Right lobe of liver (tissue), 6 donors: ENCODE measurements at regions not wholly inside any gene's neighbourhood (a gene's known extent, or its start where the extent isn't known, plus 50 kb on each side); places are given as distances from the start of the nearest gene placed in this dataset.

ENCODE experiments used
- ATAC-seq, 4 donors: fragments of 200-7000 bp; cut with Tn5 transposase; one replicate each; pipeline ENCODE4 v1.9.1; 2020; ENCODE audit warnings: mild to moderate bottlenecking in 4 of 4, moderate library complexity in 4 of 4
- DNase-seq, 3 donors: peaks; one replicate each; pipeline ENCODE4 v3.0.0-alpha.2; 2020
- H3K27ac ChIP-seq, 3 donors: fragments of 200-600 bp; one replicate each; pipeline ENCODE4 v1.8.0; 2022
- H3K27me3 ChIP-seq, 2 donors: fragments of 200-600 bp; one replicate each; pipeline ENCODE4 v1.8.0; 2022
- H3K36me3 ChIP-seq, 4 donors: fragments of 200-600 bp; sonication (generic) in 1 of 4; one replicate each; pipeline versions ENCODE4 v1.5.1 to v1.8.0; 2017 to 2022; ENCODE audit warnings: control low read depth in 1 of 4
- H3K4me1 ChIP-seq, 4 donors: fragments of 200-600 bp; sonication (generic) in 1 of 4; one replicate each; pipeline versions ENCODE4 v1.5.1 to v1.8.0; 2017 to 2022; ENCODE audit warnings: control low read depth in 1 of 4
- H3K4me3 ChIP-seq, 3 donors: fragments of 200-600 bp; one replicate each; pipeline ENCODE4 v1.8.0; 2022
- H3K9me3 ChIP-seq, 4 donors: fragments of 200-600 bp; sonication (generic) in 1 of 4; one replicate each; pipeline versions ENCODE4 v1.5.1 to v1.8.0; 2017 to 2022; ENCODE audit warnings: control low read depth in 1 of 4
- POLR2A ChIP-seq: fragments of 450-650 bp; IDR thresholded peaks from one replicate; pipeline ENCODE4 v1.6.1; 2017; ENCODE audit warnings: antibody characterized with exemption, mild to moderate bottlenecking
- WGBS: methylation state at CpG from one replicate; pipeline ENCODE4 v1.1.6; 2018; ENCODE audit warnings: low coverage, low lambda C conversion rate; ENCODE audit not compliant: insufficient coverage; ENCODE audit errors: missing lambda C conversion rate; 5-methylcytosine and 5-hydroxymethylcytosine counted together
- intact Hi-C, 2 donors: fragments of 100-400 bp; cut with DNase I; formaldehyde crosslinking; loops; one replicate each; pipeline versions ENCODE4 v1.11.2 to v1.14.1; 2022
- TF ChIP-seq, protein P1 (sequence below), 4 donors: fragments of 200-600 bp in 3 of 4; fragments of 450-650 bp in 1 of 4; IDR thresholded peaks; one replicate each; pipeline versions ENCODE4 v1.5.1 to v1.8.0; 2016 to 2022; ENCODE audit warnings: antibody characterized with exemption in 4 of 4, mild to moderate bottlenecking in 2 of 4
- donor health status: DM: no; HTN: yes; CAD: no.
- donor health status: DM: no; HTN: no; CAD: no.
- donor health status: DM: no; HTN: no; CAD: no.
- donor health status: DM: no; HTN: yes; CAD: no.
- donor health status: DM: no; HTN: yes; CAD: no.

DNA sequence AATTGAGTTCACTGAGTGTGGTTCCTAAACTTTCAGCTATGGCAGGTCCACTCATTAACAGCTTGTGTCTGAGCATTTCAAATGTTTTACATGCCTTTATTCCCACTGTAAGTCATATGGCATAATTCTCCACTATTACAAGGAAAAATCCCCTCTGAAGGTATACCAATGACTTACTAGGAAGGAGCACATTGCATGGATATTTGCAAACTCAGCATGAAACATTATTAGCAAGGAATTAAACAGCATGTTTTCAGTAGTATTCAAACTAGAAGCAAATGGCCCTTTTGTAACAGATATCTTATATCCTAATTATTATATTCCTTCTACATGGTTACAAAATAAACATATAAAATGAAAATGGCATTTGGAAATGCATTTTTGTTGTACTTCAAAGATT, 566.4 kb upstream of the CCNG1 start:
- Histone ChIP-seq H3K4me3 (no peak overlapping the region), H3K27me3 (no peaks in the 10 kb centered on the region), H3K9me3 (no peaks in the 10 kb centered on the region), H3K4me1 (no peaks in the 10 kb centered on the region), H3K36me3 (no peaks in the 10 kb centered on the region), H3K27ac (no peak overlapping the region)
- ATAC-seq = no peak
- TF ChIP-seq, protein P1, sequence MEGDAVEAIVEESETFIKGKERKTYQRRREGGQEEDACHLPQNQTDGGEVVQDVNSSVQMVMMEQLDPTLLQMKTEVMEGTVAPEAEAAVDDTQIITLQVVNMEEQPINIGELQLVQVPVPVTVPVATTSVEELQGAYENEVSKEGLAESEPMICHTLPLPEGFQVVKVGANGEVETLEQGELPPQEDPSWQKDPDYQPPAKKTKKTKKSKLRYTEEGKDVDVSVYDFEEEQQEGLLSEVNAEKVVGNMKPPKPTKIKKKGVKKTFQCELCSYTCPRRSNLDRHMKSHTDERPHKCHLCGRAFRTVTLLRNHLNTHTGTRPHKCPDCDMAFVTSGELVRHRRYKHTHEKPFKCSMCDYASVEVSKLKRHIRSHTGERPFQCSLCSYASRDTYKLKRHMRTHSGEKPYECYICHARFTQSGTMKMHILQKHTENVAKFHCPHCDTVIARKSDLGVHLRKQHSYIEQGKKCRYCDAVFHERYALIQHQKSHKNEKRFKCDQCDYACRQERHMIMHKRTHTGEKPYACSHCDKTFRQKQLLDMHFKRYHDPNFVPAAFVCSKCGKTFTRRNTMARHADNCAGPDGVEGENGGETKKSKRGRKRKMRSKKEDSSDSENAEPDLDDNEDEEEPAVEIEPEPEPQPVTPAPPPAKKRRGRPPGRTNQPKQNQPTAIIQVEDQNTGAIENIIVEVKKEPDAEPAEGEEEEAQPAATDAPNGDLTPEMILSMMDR (IDR thresholded peaks at IDR 0.05) = no peak
- TF ChIP-seq POLR2A = no peak
- intact Hi-C loops = no loop called here
- no peak for DNase-seq

DNA sequence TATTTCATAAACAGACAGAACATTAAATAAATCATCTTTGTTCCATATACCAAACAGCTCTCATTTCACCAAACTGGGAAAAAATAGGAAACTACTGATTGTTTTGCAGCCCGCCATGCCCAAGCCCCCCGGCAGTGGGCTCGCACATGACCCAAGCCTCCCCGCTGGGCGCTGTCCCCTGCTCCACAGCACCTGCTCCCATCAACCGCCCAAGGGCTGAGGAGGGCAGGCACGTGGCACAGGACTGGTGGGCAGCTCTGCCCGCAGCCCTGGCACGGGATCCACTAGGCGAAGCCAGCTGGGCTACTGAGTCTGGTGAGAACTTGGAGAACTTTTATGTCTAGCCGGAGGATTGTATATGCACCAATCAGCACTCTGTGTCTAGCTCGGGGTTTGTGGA, 554.8 kb upstream of the CCNG1 start:
- intact Hi-C loops = no loop called here
- Histone ChIP-seq H3K4me3 (no peak overlapping the region), H3K27me3 (no peaks in the 10 kb centered on the region), H3K36me3 (no peaks in the 10 kb centered on the region), H3K4me1 (no peaks in the 10 kb centered on the region), H3K27ac (no peak overlapping the region), H3K9me3 (no peaks in the 10 kb centered on the region)
- 88% methylated on average over 2 of the region's 12 CpGs for WGBS
- DNase-seq = no peak
- no peak for TF ChIP-seq POLR2A
- TF ChIP-seq, protein P1 (IDR thresholded peaks at IDR 0.05) = no peak
- ATAC-seq = no peak

DNA sequence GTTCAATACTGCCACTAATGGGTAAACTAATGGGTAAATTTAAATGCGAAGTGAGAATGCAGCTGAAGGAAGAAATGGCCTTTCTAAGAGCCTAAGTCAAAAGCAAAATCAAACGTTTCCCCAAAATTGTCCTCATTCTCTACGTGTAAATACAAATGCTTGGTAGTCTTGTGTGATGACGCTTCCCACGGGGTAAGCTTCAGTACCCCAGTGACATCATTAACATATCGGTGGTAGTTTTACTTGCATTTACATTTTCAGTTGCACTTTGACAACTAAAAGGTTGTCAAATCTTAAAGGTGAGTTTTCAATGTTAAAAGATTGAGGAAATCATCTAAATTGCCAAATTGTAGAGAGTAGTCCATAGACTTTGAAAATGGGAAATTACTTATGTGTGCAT, 550.7 kb upstream of the CCNG1 start:
- Histone ChIP-seq H3K4me3 (no peak overlapping the region), H3K27me3 (no peaks in the 10 kb centered on the region), H3K27ac (no peak overlapping the region), H3K36me3 (no peaks in the 10 kb centered on the region), H3K9me3 (no peaks in the 10 kb centered on the region), H3K4me1 (no peaks in the 10 kb centered on the region)
- no peak for ATAC-seq
- DNase-seq = no peak
- 58% methylated on average over 6 of the region's 6 CpGs for WGBS
- TF ChIP-seq, protein P1 (IDR thresholded peaks at IDR 0.05) = no peak
- no peak for TF ChIP-seq POLR2A
- intact Hi-C loops = no loop called here

DNA sequence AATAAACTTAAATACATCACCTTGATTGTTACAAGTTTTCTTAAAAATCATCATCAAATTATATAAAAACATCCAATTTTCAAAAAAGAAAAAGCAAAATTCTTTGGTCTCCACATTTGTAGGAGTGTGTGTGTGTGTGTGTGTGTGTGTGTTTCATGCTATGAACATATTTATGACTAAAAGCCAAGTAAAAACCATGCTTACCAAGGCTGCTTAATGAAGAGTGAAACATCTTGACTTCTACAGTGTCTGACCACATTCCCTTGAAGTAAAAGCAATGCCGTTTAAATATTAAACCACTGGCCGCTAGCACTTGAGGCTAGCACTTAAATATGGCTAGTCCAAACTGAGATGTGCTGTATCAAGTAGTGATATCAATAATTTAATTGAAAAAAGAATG, 549.1 kb upstream of the CCNG1 start:
- Histone ChIP-seq H3K4me1 (no peaks in the 10 kb centered on the region), H3K27me3 (no peaks in the 10 kb centered on the region), H3K9me3 (no peaks in the 10 kb centered on the region), H3K4me3 (no peak overlapping the region), H3K36me3 (no peaks in the 10 kb centered on the region), H3K27ac (no peak overlapping the region)
- WGBS = 80% methylated on average over 2 of the region's 2 CpGs
- ATAC-seq = no peak
- intact Hi-C loops = no loop called here
- no peak for TF ChIP-seq POLR2A
- TF ChIP-seq, protein P1 (IDR thresholded peaks at IDR 0.05) = no peak
- DNase-seq = no peak

DNA sequence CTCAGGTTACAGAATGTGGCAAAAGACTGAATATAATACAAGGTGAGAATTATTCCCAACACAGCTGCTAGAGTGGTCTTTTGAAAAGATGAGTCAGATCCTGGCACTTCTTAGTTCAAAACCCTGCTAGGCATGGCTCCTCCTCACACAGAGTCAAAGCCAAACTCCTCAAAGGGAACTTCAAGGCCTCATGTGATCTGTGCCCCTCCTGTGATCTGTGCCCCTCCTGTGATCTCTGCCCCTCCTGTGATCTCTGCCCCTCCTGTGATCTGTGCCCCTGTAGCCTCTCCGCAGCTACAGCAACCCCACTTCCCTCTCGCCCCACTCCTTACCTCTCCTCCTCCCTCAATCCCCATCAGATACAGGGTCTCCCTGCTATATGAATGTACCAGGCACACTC, 525.5 kb upstream of the CCNG1 start:
- Histone ChIP-seq H3K27ac (no peak overlapping the region), H3K36me3 (no peaks in the 10 kb centered on the region), H3K4me1 (no peaks in the 10 kb centered on the region), H3K27me3 (no peaks in the 10 kb centered on the region), H3K9me3 (no peaks in the 10 kb centered on the region), H3K4me3 (no peak overlapping the region)
- TF ChIP-seq, protein P1 (IDR thresholded peaks at IDR 0.05) = no peak
- TF ChIP-seq POLR2A = no peak
- 47% methylated on average over 2 of the region's 2 CpGs for WGBS
- ATAC-seq = no peak
- intact Hi-C loops = no loop called here
- no peak for DNase-seq
